OCI-LY7 (cell line): ENCODE measurements at regions not wholly inside any gene's neighbourhood (a gene's known extent, or its start where the extent isn't known, plus 50 kb on each side); places are given as distances from the start of the nearest gene placed in this dataset.

Experiments
- BruUV-seq: library from RNA; stranded (reverse); fragments of 400-500 nt; replicated peaks from 2 replicates; lab custom pipeline; 2021; lab: Mats Ljungman, UMichigan
- CTCF ChIA-PET: fragments of 300-600 bp; sonication (Branson Sonifier 250); formaldehyde crosslinking; loops from one replicate; lab custom pipeline; 2022; ENCODE audit warnings: antibody characterized with exemption; ENCODE audit not compliant: unreplicated experiment; lab: Charles Lee
- POLR2A ChIA-PET: fragments of 300-600 bp; sonication (Branson Sonifier 250); formaldehyde crosslinking; loops from one replicate; lab custom pipeline; 2022; ENCODE audit warnings: antibody characterized with exemption; lab: Charles Lee
- DNase-seq: peaks from one replicate; pipeline ENCODE4 v3.0.0-alpha.2; 2015; ENCODE audit warnings: low spot score
- H2AFZ ChIP-seq: fragments of 200-600 bp; sonication (generic), shearing (Covaris generic); 2 replicates; pipeline ENCODE4 v1.6.1; 2014; ENCODE audit warnings: mild to moderate bottlenecking, antibody characterized with exemption, low read length, moderate library complexity
- H3K27ac ChIP-seq: fragments of 200-600 bp; sonication (generic); 2 replicates; pipeline ENCODE4 v1.5.1; 2014; ENCODE audit warnings: mixed run types, low read depth, mild to moderate bottlenecking, moderate library complexity, low read length, inconsistent platforms; ENCODE audit not compliant: poor library complexity, severe bottlenecking
- H3K36me3 ChIP-seq: fragments of 200-600 bp; sonication (generic); 2 replicates; pipeline ENCODE4 v1.6.1; 2014; ENCODE audit warnings: mild to moderate bottlenecking, antibody characterized with exemption, low read length, moderate library complexity, mixed read lengths; ENCODE audit not compliant: insufficient read depth
- H3K4me1 ChIP-seq: fragments of 200-600 bp; sonication (generic); 2 replicates; pipeline ENCODE4 v1.5.1; 2014; ENCODE audit warnings: mild to moderate bottlenecking, low read length; ENCODE audit not compliant: insufficient read depth, poor library complexity, severe bottlenecking
- H3K4me2 ChIP-seq: fragments of 200-600 bp; sonication (generic); 2 replicates; pipeline ENCODE4 v1.6.1; 2014; ENCODE audit warnings: mild to moderate bottlenecking, low read length
- H3K4me3 ChIP-seq: fragments of 200-600 bp; sonication (generic); 2 replicates; pipeline ENCODE4 v1.5.1; 2014; ENCODE audit warnings: mild to moderate bottlenecking, low read depth, low read length; ENCODE audit not compliant: poor library complexity, severe bottlenecking
- H3K79me2 ChIP-seq: fragments of 200-600 bp; sonication (generic); 2 replicates; pipeline ENCODE4 v1.6.1; 2016; ENCODE audit warnings: low read depth, mild to moderate bottlenecking, low read length, moderate library complexity, mixed read lengths; ENCODE audit not compliant: insufficient read depth
- H3K9me2 ChIP-seq: fragments of 200-600 bp; sonication (generic); 2 replicates; pipeline ENCODE4 v1.6.1; 2016; ENCODE audit warnings: mild to moderate bottlenecking, low read length, mixed read lengths; ENCODE audit not compliant: insufficient read depth
- H3K9me3 ChIP-seq: fragments of 200-600 bp; sonication (generic); 2 replicates; pipeline ENCODE4 v1.6.1; 2014; ENCODE audit warnings: mild to moderate bottlenecking, mixed run types, low read length, mixed read lengths
- H4K20me1 ChIP-seq: fragments of 200-600 bp; sonication (generic); 2 replicates; pipeline ENCODE4 v1.6.1; 2014; ENCODE audit warnings: mild to moderate bottlenecking, antibody characterized with exemption, low read length, moderate library complexity, mixed read lengths; ENCODE audit not compliant: insufficient read depth
- EZH2phosphoT487 ChIP-seq: fragments of 200-600 bp; sonication (generic); IDR thresholded peaks from 2 replicates; pipeline ENCODE4 v1.6.1; 2018; ENCODE audit warnings: low read depth, borderline replicate concordance, mild to moderate bottlenecking, mixed run types, antibody characterized with exemption, low read length, moderate library complexity, mixed read lengths
- intact Hi-C: fragments of 100-400 bp; cut with micrococcal nuclease; formaldehyde crosslinking; loops from one replicate; pipeline ENCODE4 v1.10.0; 2022; ENCODE audit not compliant: unreplicated experiment
- TF ChIP-seq, protein P1 (sequence below): fragments of 200-600 bp; sonication (generic); conservative IDR thresholded peaks from 2 replicates; pipeline ENCODE4 v1.5.1; 2014; ENCODE audit warnings: mild to moderate bottlenecking, antibody characterized with exemption, low read length, moderate library complexity, mixed read lengths

DNA sequence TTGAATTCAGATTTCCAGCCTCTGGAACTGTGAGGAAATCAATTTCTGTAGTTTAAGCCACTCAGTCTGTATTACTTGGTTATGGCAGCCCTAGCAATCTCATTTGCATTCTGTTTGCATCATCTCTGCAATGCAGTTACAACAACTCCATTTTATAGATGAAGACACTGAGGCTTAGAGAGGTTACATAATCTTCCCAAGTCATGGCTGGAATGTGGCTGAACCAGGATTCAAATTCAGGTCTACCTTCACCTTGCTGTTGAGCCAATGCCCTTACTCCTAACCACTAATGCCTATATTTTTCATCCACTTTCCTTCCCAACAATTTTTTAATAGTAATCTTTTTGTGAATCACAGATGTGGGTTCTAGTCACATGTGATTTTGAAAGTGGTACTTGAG lies 469.8 kb upstream of the CCL2 start:
- ChIA-PET POLR2A (no interaction called here), CTCF (no interaction called here)
- Histone ChIP-seq H3K9me3 (no peaks in the 10 kb centered on the region), H3K79me2 (no peaks in the 10 kb centered on the region), H3K4me1 (no peaks in the 10 kb centered on the region), H3K27ac (no peak overlapping the region), H4K20me1 (no peaks in the 10 kb centered on the region), H2AFZ (no peak overlapping the region), H3K4me2 (no peak overlapping the region), H3K9me2 (no peaks in the 10 kb centered on the region), H3K36me3 (no peaks in the 10 kb centered on the region), H3K4me3 (no peak overlapping the region)
- intact Hi-C loops, result no loop called here
- TF ChIP-seq, protein P1, sequence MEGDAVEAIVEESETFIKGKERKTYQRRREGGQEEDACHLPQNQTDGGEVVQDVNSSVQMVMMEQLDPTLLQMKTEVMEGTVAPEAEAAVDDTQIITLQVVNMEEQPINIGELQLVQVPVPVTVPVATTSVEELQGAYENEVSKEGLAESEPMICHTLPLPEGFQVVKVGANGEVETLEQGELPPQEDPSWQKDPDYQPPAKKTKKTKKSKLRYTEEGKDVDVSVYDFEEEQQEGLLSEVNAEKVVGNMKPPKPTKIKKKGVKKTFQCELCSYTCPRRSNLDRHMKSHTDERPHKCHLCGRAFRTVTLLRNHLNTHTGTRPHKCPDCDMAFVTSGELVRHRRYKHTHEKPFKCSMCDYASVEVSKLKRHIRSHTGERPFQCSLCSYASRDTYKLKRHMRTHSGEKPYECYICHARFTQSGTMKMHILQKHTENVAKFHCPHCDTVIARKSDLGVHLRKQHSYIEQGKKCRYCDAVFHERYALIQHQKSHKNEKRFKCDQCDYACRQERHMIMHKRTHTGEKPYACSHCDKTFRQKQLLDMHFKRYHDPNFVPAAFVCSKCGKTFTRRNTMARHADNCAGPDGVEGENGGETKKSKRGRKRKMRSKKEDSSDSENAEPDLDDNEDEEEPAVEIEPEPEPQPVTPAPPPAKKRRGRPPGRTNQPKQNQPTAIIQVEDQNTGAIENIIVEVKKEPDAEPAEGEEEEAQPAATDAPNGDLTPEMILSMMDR, result no peak
- no peak for TF ChIP-seq EZH2phosphoT487
- no TSS peak for BruUV-seq
- no peak for DNase-seq

GRCh38 chr17:33786478-33786877 lies 468.6 kb upstream of the CCL2 start:
- Histone ChIP-seq H4K20me1 (no peaks in the 10 kb centered on the region), H2AFZ (no peak overlapping the region), H3K27ac (no peak overlapping the region), H3K9me2 (no peaks in the 10 kb centered on the region), H3K9me3 (no peaks in the 10 kb centered on the region), H3K4me1 (no peaks in the 10 kb centered on the region), H3K4me3 (no peak overlapping the region), H3K79me2 (no peaks in the 10 kb centered on the region), H3K4me2 (no peak overlapping the region), H3K36me3 (no peaks in the 10 kb centered on the region)
- ChIA-PET POLR2A (no interaction called here), CTCF (no interaction called here)
- TF ChIP-seq EZH2phosphoT487, result no peak
- TF ChIP-seq, protein P1, result no peak
- no peak for DNase-seq
- intact Hi-C loops, result no loop called here
- BruUV-seq, result no TSS peak

- H3K4me2 ChIP-seq, result no peak overlapping the region
- H2AFZ ChIP-seq, result no peak overlapping the region
- TF ChIP-seq EZH2phosphoT487, result no peak
- TF ChIP-seq, protein P1, result no peak
- ChIA-PET POLR2A (no interaction called here), CTCF (no interaction called here)
- no peaks in the 10 kb centered on the region for H3K36me3 ChIP-seq
- intact Hi-C loops, result no loop called here
- H3K4me3 ChIP-seq, result no peak overlapping the region
- no peak overlapping the region for H3K27ac ChIP-seq
- H3K9me3 ChIP-seq, result no peaks in the 10 kb centered on the region
- DNase-seq, result no peak
- no TSS peak for BruUV-seq
- no peaks in the 10 kb centered on the region for H4K20me1 ChIP-seq
- no peaks in the 10 kb centered on the region for H3K9me2 ChIP-seq
- no peaks in the 10 kb centered on the region for H3K79me2 ChIP-seq
- H3K4me1 ChIP-seq, result no peaks in the 10 kb centered on the region
These were observed 465.4 kb upstream of the CCL2 start for GRCh38 chr17:33789658-33790057.
